GM12875 (cell line): ENCODE measurements at regions not wholly inside any gene's neighbourhood (a gene's known extent, or its start where the extent isn't known, plus 50 kb on each side); places are given as distances from the start of the nearest gene placed in this dataset.

Source experiments
- H3K4me3 ChIP-seq: one replicate; pipeline ENCODE4 v1.5.1; 2011; ENCODE audit warnings: low read depth, low read length, control low read depth
- CTCF ChIP-seq: IDR thresholded peaks from 2 replicates; pipeline ENCODE4 v1.5.1; 2011; ENCODE audit warnings: low read depth, mild to moderate bottlenecking, control low read depth, inconsistent platforms, low read length, moderate library complexity, borderline replicate concordance; ENCODE audit not compliant: insufficient read depth

DNA sequence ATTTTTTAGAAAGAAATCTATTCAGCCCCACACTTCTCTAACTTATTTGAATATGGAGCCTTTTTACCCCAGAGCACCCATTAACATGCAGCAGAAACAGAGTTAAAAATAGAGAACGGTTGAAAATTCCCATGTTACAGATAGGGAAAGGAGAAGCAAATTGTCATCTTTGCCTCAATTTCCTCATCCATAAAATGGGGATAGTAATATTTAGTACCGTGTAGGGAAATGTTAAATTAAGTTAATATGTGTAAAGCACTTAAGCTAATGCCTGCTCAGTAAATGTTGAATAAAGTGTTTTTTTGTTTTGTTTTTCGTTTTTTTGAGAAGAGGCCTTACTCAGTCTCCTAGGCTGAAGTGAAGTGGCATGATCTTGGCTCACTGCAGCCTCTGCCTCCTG is 50.3 kb downstream of the NAV1 start:
- no peak overlapping the region for H3K4me3 ChIP-seq
- no peak for TF ChIP-seq CTCF

GRCh38 chr1:201590474-201590873 is 51.5 kb downstream of the NAV1 start:
- no peak overlapping the region for H3K4me3 ChIP-seq
- TF ChIP-seq CTCF, result no peak

DNA sequence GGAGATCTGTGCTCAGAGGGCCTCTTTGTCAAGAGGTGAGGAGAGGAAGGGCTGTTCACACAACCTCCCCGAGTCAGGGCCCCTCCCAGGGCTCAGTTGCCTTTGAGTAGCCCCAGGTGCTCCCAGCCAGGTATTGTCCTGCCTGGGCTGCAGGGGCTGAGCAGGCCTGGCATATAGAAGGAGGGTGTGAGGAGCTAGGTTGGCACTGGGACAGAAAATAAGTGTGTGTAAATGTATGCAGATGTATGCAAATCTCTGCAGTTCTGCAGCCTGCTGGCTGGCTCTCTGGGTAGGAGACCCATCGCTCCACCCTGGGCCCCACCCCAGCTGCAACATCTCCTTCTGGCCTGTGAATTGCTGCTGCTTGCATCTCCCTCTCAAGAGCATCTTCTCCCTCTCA is 52.4 kb downstream of the NAV1 start:
- TF ChIP-seq CTCF, result no peak
- no peak overlapping the region for H3K4me3 ChIP-seq

- TF ChIP-seq CTCF, result no peak
- no peak overlapping the region for H3K4me3 ChIP-seq
Observed at GRCh38 chr1:201591981-201592380, 53.1 kb downstream of the NAV1 start.

- TF ChIP-seq CTCF, result no peak
- H3K4me3 ChIP-seq, result no peak overlapping the region
Observed at GRCh38 chr1:201593200-201593921, 54.4 kb downstream of the NAV1 start.

- no peak for TF ChIP-seq CTCF
Observed at GRCh38 chr1:201594575-201595245, 55.8 kb downstream of the NAV1 start.

GRCh38 chr1:201595381-201595780 is 56.5 kb downstream of the NAV1 start:
- no peak overlapping the region for H3K4me3 ChIP-seq
- TF ChIP-seq CTCF, result no peak

More at GRCh38 chr1:201594575-201595245, 55.8 kb downstream of the NAV1 start:
- H3K4me3 ChIP-seq, result no peak overlapping the region
